Calu3 (cell line): ENCODE measurements at regions not wholly inside any gene's neighbourhood (a gene's known extent, or its start where the extent isn't known, plus 50 kb on each side); places are given as distances from the start of the nearest gene placed in this dataset.

Source experiments
- BruUV-seq: library from RNA; stranded (reverse); fragments of 400-500 nt; replicated peaks from 2 replicates; lab custom pipeline; 2021; lab: Mats Ljungman, UMichigan
- CTCF ChIA-PET: fragments of 300-600 bp; sonication (Branson Sonifier 250); formaldehyde crosslinking; loops from one replicate; lab custom pipeline; 2022; ENCODE audit warnings: antibody characterized with exemption; lab: Charles Lee
- DNase-seq: peaks from one replicate; pipeline ENCODE4 v3.0.0; 2022
- H3K27ac Mint-ChIP-seq: one replicate; pipeline ENCODE4 v1.8.0; 2022; ENCODE audit warnings: mixed read lengths; ENCODE audit not compliant: unreplicated experiment
- H3K27me3 Mint-ChIP-seq: one replicate; pipeline ENCODE4 v1.8.0; 2022; ENCODE audit warnings: mixed read lengths; ENCODE audit not compliant: unreplicated experiment
- H3K36me3 Mint-ChIP-seq: one replicate; pipeline ENCODE4 v1.8.0; 2022; ENCODE audit warnings: mild to moderate bottlenecking, moderate library complexity, mixed read lengths; ENCODE audit not compliant: insufficient read depth, unreplicated experiment
- H3K4me1 Mint-ChIP-seq: one replicate; pipeline ENCODE4 v1.8.0; 2022; ENCODE audit warnings: mild to moderate bottlenecking, low read depth, mixed read lengths; ENCODE audit not compliant: unreplicated experiment
- H3K4me3 Mint-ChIP-seq: one replicate; pipeline ENCODE4 v1.8.0; 2022; ENCODE audit warnings: mild to moderate bottlenecking, low read depth, moderate library complexity, mixed read lengths; ENCODE audit not compliant: unreplicated experiment
- H3K9me3 Mint-ChIP-seq: one replicate; pipeline ENCODE4 v1.8.0; 2022; ENCODE audit warnings: low read depth, mixed read lengths; ENCODE audit not compliant: unreplicated experiment
- intact Hi-C: fragments of 100-400 bp; cut with micrococcal nuclease; formaldehyde crosslinking; loops from one replicate; pipeline ENCODE4 v1.10.0; 2022; ENCODE audit not compliant: unreplicated experiment
- TF ChIP-seq, protein P1 (sequence below): fragments of 200-600 bp; IDR thresholded peaks from one replicate; pipeline ENCODE4 v1.8.0; 2022; ENCODE audit warnings: antibody characterized with exemption; ENCODE audit not compliant: unreplicated experiment

DNA sequence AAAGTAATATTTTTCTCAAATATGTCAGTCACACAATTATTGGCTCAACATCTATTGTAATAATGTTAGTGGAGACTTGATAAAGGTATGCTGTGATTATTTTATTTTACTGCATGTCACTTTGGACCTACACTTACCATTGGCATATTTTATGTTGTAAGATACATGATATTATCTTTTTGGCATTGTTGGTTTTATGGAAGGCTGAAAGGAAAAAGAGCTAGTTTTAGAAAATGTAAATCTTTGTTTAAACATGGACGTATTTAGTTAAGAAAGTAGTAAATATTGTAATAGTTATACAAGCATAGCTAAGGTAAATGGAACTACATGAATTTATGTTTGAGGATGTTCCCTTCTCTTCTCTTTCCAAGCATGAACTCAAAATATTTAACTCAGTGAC, 1399.3 kb downstream of the STIM2 start:
- H3K27ac Mint-ChIP-seq, result no peak overlapping the region
- H3K9me3 Mint-ChIP-seq, result peaks cover 7% of the 10 kb centered on the region
- CTCF ChIA-PET, result no interaction called here
- TF ChIP-seq, protein P1, sequence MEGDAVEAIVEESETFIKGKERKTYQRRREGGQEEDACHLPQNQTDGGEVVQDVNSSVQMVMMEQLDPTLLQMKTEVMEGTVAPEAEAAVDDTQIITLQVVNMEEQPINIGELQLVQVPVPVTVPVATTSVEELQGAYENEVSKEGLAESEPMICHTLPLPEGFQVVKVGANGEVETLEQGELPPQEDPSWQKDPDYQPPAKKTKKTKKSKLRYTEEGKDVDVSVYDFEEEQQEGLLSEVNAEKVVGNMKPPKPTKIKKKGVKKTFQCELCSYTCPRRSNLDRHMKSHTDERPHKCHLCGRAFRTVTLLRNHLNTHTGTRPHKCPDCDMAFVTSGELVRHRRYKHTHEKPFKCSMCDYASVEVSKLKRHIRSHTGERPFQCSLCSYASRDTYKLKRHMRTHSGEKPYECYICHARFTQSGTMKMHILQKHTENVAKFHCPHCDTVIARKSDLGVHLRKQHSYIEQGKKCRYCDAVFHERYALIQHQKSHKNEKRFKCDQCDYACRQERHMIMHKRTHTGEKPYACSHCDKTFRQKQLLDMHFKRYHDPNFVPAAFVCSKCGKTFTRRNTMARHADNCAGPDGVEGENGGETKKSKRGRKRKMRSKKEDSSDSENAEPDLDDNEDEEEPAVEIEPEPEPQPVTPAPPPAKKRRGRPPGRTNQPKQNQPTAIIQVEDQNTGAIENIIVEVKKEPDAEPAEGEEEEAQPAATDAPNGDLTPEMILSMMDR, result no peak
- intact Hi-C loops, result no loop called here
- H3K4me1 Mint-ChIP-seq, result no peaks in the 10 kb centered on the region
- no peaks in the 10 kb centered on the region for H3K36me3 Mint-ChIP-seq
- H3K27me3 Mint-ChIP-seq, result no peaks in the 10 kb centered on the region
- no TSS peak for BruUV-seq
- no peak overlapping the region for H3K4me3 Mint-ChIP-seq
- DNase-seq, result no peak

DNA sequence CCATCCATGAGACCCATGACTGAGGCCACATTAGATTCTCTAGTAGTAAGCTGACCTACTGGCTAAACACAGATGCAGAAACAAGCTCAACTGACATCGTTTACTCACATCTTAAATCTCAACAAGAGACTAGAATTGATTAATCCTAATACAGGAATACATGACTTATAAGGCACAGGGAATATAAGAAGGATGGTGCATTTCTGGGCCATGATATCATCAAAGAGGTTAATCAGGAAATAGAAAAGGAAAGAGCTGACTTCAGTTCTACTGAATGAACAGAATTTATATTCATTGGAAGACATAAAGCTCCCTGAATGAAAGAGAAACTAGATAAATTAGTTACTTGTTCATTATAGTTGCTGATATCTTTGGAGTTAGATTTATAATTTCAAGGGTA, 1406.5 kb downstream of the STIM2 start:
- CTCF ChIA-PET, result no interaction called here

DNA sequence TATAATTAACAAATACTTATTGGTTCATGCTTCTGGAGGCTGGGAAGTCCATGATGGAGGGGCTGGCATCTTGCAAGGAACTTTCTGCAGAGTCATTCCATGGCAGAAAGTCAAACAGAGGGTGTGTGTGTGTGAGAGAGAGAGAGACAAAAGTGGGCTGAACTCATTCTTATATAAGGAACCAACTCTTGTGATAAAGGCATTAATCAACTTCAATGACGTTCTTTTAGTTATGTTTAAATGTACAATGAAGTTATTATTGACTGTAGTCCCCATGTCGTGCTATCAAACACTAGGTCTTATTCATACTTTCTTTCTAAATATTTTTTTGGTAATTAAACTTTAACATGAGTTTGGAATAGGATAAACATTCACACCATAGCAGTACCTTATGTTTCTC, 1408.8 kb downstream of the STIM2 start:
- BruUV-seq, result no TSS peak
- Mint-ChIP-seq H3K4me1 (no peaks in the 10 kb centered on the region), H3K9me3 (peaks cover 2% of the 10 kb centered on the region)

More for the DNA sequence above, 1406.5 kb downstream of the STIM2 start:
- TF ChIP-seq, protein P1, result no peak
- intact Hi-C loops, result no loop called here
- no peaks in the 10 kb centered on the region for H3K4me1 Mint-ChIP-seq
- BruUV-seq, result no TSS peak
- no peak for DNase-seq
- no peaks in the 10 kb centered on the region for H3K9me3 Mint-ChIP-seq
- H3K27ac Mint-ChIP-seq, result no peak overlapping the region
- no peak overlapping the region for H3K4me3 Mint-ChIP-seq
- H3K36me3 Mint-ChIP-seq, result no peaks in the 10 kb centered on the region
- no peaks in the 10 kb centered on the region for H3K27me3 Mint-ChIP-seq

DNA sequence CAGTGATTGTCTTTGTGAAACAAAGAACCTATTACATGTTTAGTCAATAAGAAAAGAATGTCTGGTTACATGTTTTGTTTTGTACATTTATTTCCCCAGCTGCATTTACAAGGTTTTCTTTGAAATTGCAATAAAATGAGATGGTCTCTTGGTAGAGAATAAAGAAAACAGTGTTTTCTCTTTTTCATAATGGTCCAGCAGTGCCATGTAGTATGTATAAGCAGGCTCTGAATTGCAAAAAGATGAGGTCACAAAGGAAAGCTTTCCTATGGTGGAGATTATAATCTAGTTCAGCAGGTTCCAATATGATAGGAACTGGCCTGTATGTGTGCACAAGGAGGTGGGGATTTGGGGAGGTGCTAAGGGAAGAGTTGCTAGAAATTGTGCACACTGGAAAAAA, 1417.3 kb downstream of the STIM2 start:
- intact Hi-C loops, result no loop called here
- H3K9me3 Mint-ChIP-seq, result peaks cover 5% of the 10 kb centered on the region
- H3K4me3 Mint-ChIP-seq, result no peak overlapping the region
- no TSS peak for BruUV-seq
- TF ChIP-seq, protein P1, result no peak
- H3K27me3 Mint-ChIP-seq, result no peaks in the 10 kb centered on the region
- no peak overlapping the region for H3K27ac Mint-ChIP-seq
- H3K4me1 Mint-ChIP-seq, result no peaks in the 10 kb centered on the region
- no peak for DNase-seq
- no peaks in the 10 kb centered on the region for H3K36me3 Mint-ChIP-seq
- CTCF ChIA-PET, result no interaction called here

More for the DNA sequence above, 1408.8 kb downstream of the STIM2 start:
- Mint-ChIP-seq H3K4me3 (no peak overlapping the region), H3K36me3 (no peaks in the 10 kb centered on the region), H3K27ac (no peak overlapping the region), H3K27me3 (no peaks in the 10 kb centered on the region)
- CTCF ChIA-PET, result no interaction called here
- DNase-seq, result no peak
- TF ChIP-seq, protein P1, result no peak
- intact Hi-C loops, result no loop called here

DNA sequence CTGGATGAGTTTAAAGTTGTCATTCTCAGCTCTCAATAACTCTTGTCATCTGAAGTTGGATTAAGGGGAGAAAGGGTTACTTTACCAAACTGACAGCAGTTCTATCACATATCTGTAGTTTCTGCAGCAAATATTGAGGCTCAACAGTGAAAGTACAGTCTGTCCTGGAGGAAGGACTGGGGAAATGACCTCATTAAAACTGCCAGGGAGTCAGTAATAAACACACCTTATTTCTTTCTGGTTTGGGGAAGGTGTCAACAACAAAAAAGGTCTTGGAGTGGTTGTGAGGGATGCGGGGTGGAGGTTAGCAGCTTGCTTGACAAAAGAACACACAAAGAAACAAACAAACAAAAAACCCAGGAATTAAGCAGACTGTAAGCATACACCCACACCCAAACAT, 1418.0 kb downstream of the STIM2 start:
- TF ChIP-seq, protein P1, result no peak
- Mint-ChIP-seq H3K36me3 (no peaks in the 10 kb centered on the region), H3K9me3 (peaks cover 8% of the 10 kb centered on the region), H3K27me3 (no peaks in the 10 kb centered on the region), H3K27ac (no peak overlapping the region), H3K4me3 (no peak overlapping the region), H3K4me1 (no peaks in the 10 kb centered on the region)
- BruUV-seq, result no TSS peak
- no peak for DNase-seq
- intact Hi-C loops, result no loop called here
- CTCF ChIA-PET, result no interaction called here
